HPDE6-E6E7 (cell line): ENCODE measurements at regions not wholly inside any gene's neighbourhood (a gene's known extent, or its start where the extent isn't known, plus 50 kb on each side); places are given as distances from the start of the nearest gene placed in this dataset.
"Not testable (repeated sequence)": the region's sequence is repeated elsewhere in the genome, so short reads cannot be mapped to it uniquely, and the experiment has no call there.

Experiments used
- DNase-seq: peaks from one replicate; pipeline ENCODE4 v3.0.0; 2011; ENCODE audit warnings: missing footprints; ENCODE audit errors: extremely low spot score

DNA sequence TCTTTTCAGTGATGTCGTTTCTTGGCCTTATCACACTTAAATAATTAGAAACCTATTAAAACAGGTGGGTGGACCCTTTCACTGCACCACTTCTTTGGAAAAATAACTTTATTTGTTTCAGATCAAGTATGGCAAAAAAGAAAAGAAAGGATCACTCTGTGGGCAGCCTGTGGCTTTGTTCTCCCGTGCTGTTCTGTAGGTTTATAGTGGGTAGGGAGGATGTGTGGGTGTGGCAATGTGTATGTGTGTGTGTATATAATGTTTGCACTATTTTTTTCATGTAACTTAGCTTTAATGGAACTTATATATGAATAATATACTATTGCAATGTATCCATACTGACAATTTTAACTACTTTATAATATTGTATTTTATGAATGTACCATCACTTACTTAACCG, 85.9 kb downstream of the ACTBL2 start:
- no peak for DNase-seq

DNA sequence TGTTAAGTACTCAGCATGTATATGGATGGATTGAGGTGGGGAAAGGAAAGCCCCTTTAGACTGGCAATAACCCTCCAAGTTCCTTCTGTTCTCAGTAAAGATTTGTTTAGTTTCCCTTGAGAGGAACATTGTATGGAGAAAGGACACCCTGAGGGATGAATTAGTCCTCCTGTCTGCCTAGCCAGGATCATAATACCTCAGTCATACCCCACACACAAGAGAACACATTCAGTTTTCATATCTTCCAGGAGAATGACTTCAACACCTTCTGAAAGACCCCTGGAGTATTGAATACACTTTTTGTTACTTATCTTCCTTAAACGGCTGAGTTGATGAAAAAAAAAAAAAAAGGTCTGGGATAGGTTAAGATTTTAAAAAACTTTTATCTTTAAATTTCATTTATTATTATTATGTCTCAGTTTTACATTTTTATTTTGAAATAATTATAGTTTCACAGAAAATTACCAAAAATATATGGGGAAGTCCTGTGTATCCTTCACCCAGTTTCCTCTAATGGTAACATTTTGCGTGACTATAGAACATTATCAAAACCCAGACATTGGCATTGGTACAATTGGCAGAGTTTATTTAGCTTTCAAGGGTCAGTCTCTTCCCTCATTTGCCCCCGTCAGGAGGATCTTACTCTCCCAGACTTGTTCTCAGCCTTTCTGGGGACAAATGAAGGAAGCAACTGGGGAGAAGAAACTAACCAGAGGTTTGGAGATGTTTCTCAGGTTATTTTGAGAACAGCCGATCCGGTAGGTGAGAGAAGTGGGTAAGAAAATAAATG, 88.0 kb downstream of the ACTBL2 start:
- no peak for DNase-seq

DNA sequence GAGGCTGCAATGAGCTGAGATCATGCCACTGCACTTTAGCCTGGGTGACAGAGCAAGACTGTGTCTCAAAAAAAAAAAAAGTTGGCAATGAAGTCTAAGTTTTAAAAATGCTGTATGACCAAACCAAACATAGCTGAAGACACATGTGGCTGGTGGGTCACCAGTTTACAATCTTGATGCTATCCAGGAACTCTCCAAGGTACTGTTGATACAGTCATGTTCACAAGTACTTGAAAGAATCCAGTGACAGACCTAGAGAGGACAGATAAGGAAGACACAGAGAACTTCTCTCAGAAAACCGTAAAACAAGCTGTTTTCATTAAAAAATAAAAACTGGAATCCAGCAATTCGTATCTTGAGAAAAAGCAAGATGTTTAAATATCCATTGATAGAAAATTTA, 95.7 kb downstream of the ACTBL2 start:
- no peak for DNase-seq

DNA sequence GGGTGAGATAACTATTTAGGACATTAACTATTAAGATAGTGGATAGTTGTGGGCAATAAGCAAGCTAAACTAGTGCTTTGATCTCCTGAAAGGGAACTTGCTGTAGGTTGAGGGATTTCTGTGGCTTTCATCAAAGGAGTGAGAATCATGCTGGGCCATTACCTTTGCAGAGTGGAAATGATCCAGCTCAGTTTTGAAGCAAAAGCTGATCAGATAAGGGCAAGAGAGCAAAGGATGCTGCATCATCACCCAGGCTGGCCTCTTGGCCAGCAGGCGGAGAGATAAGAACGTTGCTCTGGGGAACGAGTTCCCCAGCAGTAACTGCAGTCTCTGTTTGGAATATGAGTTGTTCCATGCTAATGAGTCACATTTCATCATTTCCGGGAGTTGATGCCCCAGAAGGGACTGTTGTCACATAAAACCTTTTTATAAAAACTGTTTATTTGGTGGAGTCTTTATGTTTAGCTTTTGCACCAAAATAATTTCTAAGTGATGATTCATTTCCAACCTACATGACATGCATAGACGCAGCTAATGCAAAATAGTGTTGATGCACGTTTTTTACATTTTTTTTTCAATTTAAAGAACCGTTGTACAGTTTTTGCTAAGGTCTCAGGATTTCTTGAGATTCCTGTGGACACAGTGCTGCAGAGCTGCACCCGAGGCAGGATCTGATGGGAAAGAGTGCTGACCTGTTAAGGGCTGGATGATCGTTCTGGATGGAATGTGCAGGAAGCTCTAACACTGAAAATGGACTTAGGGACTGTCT, 99.3 kb downstream of the ACTBL2 start:
- peak; percentile 86 for DNase-seq

DNA sequence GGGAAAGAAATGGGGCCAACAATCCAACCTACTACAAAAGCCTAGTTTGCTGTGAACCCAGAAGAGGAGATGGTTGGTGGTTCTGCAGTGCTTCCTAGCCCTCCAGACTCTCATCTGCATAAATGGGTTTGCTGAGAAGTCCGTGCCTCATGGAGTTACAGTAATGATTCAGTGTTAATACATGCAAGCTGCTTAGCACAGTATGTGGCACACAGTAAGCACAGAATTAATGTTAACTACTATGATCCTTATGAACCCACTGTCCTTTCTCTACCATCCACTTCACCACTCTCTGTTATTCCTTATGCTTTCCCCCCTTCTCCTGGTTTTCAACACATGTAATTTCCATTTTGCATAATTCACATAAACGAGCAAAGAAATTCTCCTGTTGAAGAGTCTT, 100.0 kb downstream of the ACTBL2 start:
- DNase-seq: no peak

DNA sequence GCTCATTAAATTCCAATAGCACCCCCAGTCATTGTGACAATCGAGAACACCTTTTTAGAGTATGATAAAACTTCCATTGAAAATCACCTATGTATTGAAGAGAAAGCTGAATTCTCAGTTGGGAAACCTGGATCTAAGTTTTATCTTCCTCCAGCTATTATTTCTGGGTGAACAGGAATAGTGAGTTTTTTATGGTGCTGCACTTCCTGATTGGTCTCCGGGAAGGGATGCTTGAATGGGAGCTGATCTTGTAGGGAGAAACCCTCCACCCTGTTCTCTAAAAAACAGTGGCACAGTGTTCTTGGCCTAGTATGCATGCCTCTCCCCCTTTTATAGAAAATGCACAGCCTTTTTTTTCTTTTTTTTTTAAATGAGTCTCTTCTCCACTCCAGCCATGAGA, 112.2 kb downstream of the ACTBL2 start:
- no peak for DNase-seq

DNA sequence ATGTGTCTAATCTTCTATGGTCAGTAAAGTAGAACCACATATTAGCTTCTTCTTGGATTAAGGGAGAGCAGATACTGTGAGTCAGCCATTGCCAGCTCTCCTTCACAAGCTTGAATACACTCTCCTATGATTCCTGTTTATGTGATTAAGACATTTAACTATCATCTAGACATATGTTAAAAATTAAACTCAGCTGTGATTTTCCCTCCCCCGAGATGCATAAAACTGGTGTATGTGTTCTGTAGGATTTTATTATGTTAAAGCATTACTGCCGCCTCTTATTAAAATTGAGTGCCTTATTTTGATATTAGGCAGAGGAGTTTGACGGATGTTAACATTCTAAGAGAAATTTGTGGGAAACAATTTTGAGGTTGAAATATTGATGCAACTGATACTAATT, 114.6 kb downstream of the ACTBL2 start:
- no peak for DNase-seq

DNA sequence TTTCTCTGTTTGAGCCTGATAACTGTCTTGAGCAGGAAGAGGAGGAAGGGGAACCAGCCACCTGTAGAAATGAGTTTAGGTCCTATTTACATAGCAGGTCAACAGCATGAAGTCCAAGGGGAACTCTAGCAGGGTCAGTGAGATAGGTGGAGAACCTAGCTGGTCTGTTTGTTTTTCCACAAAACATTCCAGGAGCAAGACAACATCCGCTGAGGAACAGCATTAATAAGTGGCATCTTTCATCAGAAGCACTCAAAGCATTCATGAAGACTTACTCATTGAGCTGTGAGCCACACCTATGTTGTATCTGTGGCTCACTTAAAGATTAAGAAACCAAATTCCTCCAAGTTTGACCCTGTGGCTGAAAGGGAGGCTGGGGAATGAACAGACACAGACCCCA, 115.9 kb downstream of the ACTBL2 start:
- DNase-seq: peak; percentile 57

DNA sequence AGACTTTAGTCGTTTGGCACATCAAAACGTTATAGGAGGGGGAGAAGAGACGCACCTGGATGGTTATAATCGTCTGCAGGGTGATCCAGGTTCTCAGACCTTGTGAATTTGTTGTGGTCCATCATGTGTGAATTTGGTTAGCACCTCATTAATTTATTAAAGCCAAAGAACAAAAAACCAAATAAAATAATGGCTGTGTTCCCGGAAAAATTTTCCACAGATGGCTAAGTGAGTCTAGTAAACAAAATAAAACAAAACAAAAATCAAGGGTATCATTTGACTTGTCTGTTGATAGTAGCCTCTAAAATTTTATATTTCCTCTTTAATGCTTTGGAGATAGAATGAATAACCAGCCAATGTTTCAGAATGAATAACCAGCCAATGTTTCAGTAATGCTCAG, 119.7 kb downstream of the ACTBL2 start:
- no peak for DNase-seq

DNA sequence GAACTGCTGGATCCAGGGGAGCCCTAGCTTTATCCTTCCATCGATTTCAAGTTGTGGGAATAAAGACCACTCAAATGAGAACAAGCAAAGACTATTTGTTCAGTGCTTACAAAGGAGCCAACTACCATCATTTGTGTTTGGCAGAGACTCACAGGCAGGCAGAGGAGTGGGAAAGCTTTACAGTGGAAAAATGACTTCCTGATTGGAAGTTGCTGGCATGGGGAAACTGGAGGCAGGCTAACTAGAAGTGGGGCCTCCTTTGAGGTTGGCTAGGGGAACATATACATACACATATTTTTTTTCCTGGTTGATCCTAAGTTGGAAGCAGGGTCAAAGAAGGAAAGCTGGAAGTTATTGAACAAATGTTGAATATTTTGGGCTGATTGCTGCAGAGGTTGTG, 121.7 kb downstream of the ACTBL2 start:
- DNase-seq: no peak

DNA sequence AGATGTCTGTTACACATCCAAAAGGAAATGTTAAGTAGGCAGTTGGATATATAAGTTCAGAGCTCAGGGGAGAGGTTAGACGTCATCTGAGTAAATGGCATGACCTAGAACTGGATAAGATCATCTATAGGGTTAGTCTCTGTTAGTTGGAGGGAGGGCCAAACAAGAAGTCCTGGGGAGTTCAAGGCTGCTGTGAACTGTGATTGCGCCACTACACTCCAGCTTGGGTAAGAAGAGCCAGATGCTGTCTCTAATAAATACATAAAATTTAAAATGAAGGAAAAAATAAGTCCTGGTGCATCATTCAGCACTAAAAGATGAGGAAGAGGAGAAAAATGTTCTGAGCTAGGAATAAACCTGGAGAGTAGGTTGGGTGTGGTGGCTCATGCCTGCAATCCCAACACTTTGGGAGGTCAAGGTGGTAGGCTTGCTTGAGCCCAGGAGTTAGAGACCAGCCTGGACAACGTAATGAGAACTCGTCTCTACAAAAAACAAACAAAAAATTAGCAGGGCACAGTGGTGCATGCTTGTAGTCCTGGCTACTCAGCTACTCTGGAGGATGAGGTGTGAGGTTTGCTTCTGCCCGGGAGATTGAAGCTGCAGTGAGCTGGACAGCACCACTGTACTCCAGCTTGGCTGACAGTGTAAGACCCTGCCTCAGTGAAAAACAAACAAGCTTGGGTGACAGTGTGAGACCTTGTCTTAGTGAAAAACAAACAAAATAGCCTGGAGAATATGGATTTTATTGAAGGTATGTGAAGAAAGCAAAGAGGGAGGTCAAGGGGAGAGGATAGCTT, 123.6 kb downstream of the ACTBL2 start:
- no peak for DNase-seq

DNA sequence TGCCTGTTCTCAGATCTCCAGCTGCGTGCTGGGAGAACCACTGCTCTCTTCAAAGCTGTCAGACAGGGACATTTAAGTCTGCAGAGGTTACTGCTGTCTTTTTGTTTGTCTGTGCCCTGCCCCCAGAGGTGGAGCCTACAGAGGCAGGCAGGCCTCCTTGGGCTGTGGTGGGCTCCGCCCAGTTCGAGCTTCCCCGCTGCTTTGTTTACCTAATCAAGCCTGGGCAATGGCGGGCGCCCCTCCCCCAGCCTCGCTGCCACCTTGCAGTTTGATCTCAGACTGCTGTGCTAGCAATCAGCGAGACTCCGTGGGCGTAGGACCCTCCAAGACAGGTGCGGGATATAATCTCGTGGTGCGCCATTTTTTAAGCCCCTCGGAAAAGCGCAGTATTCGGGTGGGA, 125.8 kb downstream of the ACTBL2 start:
- not testable (repeated sequence) for DNase-seq

DNA sequence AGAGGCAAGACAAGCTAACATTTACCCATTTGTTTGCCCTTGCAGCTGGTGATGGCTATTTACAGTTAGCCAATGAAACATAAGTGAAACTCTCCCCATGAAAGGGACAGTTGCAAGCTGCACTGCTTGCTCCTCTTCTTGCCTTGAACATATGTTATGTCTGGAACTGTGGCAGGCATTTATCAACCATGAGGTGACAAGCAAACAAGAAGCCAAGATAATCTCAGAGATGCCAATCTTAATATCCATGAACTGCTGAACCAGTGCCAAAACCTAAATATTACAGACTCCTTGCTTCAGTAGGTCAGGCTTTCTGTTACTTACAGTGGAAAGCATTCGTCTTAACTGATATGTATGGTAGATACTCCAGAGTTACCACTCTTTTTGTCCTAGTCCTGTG, 133.4 kb downstream of the ACTBL2 start:
- no peak for DNase-seq

DNA sequence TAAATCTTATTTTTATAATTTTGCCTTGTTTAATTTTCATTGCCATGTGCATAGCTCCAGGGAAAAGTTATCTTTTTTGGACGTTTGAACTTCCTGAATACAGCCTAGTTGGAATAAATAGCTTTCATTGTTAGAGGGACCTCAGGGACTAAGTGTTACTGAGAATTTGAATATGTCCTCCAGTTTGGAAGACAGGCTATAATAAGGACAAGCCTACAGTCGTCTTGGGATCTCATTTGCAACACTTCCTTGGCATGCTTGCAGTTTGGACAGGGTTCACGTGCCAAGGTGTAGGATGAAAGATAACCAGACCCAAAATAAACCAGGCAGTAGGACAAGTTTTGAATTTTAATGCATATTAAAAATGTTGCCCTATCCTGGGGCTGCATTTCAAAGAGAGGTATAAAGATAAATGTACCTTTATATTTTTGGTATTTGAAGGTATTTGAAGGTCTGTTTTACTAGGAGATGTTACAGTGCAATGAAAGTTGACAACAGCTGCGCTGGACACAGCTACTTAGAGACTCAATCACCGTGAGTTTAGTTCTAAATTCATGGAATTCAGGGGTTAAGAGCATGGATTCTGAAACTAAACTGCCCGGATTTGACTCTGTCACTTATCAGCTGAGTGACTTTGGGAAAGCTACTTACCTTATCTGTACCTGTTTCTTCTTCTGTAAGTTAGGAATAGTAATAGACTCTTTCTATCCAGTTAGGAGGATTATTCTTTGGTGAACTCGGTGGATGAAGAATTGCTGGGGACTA, 134.1 kb downstream of the ACTBL2 start:
- DNase-seq: no peak

DNA sequence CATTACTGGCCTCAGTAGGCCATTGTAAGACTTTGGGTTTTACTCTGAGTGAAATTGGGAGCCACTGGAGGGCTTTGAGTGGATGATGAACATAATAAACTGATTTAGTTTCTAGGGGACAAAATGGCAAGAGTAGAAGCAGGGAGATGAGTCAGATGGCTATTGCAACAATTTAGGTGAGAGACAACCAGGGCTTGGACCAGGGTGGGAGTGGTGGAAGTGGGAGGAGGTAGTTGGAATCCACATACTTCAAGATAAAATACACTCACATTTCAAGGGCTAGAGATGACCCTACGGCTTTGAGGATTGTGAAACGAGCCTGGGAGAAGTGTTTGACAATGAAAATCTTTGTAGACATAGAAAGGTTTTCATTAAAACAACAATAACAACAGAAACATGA, 136.3 kb downstream of the ACTBL2 start:
- no peak for DNase-seq

DNA sequence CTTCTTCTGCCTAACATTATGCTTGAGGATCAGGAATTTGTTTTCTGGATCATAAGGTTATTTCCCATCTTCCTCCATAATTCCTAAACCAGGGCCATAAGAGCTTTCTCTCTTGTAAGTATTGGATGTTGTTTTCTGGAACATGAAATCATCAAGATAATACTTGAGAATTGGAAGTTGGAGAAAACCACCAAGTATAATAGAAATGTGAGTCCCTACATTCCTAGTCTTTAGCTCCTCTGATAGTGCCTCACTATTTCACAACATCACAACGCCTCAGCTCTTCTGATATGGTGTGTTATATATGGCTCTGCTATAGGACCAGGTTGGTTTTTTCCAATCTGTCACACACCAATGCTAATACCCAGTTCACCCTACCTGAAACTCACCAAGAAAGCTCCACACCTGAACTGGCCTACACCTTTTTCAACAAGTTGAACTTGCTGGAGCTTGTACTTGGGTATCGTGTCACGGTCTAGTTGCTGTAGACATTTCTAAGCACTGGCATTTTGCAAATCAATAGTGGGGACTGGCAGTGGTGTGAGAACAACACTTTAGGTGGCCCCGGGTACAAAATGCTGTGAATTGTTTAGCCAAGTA, 141.1 kb downstream of the ACTBL2 start:
- DNase-seq: no peak

DNA sequence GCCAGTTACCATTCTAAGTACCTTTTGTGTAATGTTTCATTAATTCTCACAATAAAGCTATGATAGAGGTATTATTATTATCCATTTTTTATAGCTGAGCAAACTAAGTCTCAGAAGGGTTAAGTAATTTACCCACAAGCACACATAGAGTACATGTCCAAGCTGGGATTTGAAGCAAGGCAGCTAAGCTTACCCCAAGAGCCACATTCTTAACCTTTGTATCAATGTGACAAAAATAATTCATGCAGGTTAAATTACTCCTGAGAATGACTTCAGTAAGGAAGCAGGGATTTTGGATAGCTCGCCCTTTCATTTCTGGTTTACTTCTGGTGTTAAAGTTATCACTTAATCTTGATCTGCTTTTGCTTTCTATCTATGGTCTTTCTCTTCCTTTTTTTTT, 141.9 kb downstream of the ACTBL2 start:
- no peak for DNase-seq

DNA sequence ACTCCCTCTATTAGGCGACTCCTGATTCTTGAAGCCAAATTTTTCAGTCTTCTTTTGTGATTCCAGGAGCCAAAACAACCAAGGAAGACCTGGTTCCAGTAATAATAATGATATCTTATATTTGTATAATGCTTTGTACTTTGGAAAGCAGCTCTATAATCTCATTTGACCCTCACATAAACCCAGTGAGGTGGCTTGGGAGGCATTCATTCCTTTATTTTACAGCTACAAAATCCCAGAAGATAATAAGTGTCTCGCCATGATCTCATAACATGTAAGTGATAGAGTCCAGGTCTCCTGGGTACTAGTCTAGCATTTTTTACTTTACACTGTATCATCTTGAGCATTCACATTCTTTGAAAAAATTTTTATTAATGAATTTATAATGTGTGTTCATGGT, 143.1 kb downstream of the ACTBL2 start:
- no peak for DNase-seq

DNA sequence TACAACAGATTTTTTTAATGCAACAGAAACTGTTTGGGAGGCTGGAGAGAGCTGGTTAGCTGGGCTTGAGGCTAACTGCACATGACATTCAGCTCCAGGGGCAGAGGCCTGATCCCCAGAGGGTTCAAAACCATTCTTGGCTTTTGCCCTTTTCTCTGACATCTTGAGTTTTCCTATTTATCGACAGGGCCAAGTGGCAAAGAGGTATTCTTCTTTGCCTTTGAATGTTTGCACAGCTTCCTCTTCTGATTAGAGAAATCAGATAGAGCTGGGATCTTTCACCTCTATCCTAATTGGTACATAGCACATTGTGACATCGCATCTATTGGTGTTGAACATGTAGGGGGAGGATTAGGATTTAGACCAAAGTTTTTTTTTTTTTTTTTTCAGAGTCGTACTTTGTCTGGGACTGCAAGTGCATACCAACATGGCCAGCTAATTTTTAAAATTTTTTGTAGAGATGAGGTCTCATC, 143.7 kb downstream of the ACTBL2 start:
- no peak for DNase-seq

DNA sequence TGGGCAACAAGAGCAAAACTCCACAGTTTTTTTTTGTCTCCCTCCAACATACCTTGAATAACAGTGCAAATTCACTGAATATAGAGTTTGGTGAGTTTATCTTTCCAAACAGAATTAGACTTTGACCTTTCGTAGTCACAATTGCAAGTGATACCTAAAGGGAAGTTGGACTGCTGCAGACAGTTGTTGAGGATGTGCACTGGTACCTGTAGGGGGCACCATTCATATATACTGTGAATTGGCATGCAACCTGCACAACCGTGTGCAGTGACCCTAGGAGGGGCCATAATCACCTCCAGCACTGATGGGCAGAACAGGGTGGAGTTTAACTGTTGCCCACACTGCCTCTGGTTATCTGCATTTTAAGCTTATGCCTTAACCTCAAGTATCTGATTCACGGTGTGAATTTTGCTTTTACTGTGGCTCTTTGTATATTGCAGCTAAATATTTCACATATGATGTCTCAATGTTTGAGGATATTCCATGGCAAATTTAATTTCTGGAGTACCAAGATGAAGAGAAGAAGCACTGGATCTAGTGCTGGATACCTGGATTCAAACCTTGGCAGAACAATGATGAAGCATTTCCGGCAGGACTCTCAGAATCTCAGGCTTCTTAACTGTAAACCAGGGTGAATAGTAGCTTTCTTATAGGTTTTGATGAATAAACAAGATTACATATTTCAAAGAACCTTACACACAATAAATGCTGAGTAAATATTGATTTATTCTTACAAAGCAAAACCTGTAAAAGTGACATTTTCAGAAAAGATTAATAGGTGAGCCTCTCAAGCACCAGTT, 144.3 kb downstream of the ACTBL2 start:
- no peak for DNase-seq
